ENCODE measurements at regions not wholly inside any gene's neighbourhood (a gene's known extent, or its start where the extent isn't known, plus 50 kb on each side); places are given as distances from the start of the nearest gene placed in this dataset.

DNA sequence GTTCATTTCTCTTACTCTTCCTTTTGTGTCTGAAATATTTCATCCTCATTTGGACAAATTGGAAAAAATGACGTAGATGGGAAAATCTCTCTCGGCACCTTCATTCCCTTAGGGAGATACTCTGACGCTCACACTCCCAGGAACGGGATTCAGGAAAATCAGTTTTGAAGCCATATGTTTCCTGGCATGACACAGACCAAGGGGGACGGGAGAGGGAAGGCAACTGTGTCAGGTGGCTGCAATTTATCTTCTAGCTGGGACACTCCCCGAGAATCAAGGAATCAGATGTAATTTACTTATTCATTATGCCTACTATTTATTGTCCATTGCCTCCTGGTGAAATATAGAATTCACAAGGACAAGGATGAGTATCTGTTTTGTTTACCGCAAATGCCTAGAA is 65.5 kb downstream of the IRX5 start:
- TF ChIP-seq, protein P1, sequence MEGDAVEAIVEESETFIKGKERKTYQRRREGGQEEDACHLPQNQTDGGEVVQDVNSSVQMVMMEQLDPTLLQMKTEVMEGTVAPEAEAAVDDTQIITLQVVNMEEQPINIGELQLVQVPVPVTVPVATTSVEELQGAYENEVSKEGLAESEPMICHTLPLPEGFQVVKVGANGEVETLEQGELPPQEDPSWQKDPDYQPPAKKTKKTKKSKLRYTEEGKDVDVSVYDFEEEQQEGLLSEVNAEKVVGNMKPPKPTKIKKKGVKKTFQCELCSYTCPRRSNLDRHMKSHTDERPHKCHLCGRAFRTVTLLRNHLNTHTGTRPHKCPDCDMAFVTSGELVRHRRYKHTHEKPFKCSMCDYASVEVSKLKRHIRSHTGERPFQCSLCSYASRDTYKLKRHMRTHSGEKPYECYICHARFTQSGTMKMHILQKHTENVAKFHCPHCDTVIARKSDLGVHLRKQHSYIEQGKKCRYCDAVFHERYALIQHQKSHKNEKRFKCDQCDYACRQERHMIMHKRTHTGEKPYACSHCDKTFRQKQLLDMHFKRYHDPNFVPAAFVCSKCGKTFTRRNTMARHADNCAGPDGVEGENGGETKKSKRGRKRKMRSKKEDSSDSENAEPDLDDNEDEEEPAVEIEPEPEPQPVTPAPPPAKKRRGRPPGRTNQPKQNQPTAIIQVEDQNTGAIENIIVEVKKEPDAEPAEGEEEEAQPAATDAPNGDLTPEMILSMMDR (IDR thresholded peaks at IDR 0.05), result no peak
- TF ChIP-seq POLR2A (IDR thresholded peaks at IDR 0.05), result no peak
